Endothelial cell (in vitro differentiated cells): ENCODE measurements at regions not wholly inside any gene's neighbourhood (a gene's known extent, or its start where the extent isn't known, plus 50 kb on each side); places are given as distances from the start of the nearest gene placed in this dataset.

Experiments used
- DNase-seq: peaks from one replicate; pipeline ENCODE4 v3.0.0; 2021; ENCODE audit warnings: low spot score
- H3K27ac Mint-ChIP-seq: one replicate; pipeline ENCODE4 v1.8.0; 2021; ENCODE audit warnings: mixed read lengths, inconsistent platforms; ENCODE audit not compliant: unreplicated experiment
- H3K27me3 Mint-ChIP-seq: one replicate; pipeline ENCODE4 v1.8.0; 2021; ENCODE audit warnings: mild to moderate bottlenecking, moderate library complexity, mixed read lengths, inconsistent platforms; ENCODE audit not compliant: unreplicated experiment
- H3K36me3 Mint-ChIP-seq: one replicate; pipeline ENCODE4 v1.8.0; 2021; ENCODE audit warnings: mild to moderate bottlenecking, low read depth, mixed read lengths, inconsistent platforms; ENCODE audit not compliant: unreplicated experiment
- H3K4me1 Mint-ChIP-seq: one replicate; pipeline ENCODE4 v1.8.0; 2021; ENCODE audit warnings: mild to moderate bottlenecking, mixed read lengths, inconsistent platforms; ENCODE audit not compliant: unreplicated experiment
- H3K4me3 Mint-ChIP-seq: one replicate; pipeline ENCODE4 v1.8.0; 2021; ENCODE audit warnings: mild to moderate bottlenecking, mixed read lengths, inconsistent platforms; ENCODE audit not compliant: unreplicated experiment
- H3K9me3 Mint-ChIP-seq: one replicate; pipeline ENCODE4 v1.8.0; 2021; ENCODE audit warnings: mixed read lengths, inconsistent platforms; ENCODE audit not compliant: unreplicated experiment
- TF ChIP-seq, protein P1 (sequence below): fragments of 200-600 bp; sonication (generic); IDR thresholded peaks from one replicate; pipeline ENCODE4 v1.5.0; 2021; ENCODE audit warnings: antibody characterized with exemption; ENCODE audit not compliant: unreplicated experiment

DNA sequence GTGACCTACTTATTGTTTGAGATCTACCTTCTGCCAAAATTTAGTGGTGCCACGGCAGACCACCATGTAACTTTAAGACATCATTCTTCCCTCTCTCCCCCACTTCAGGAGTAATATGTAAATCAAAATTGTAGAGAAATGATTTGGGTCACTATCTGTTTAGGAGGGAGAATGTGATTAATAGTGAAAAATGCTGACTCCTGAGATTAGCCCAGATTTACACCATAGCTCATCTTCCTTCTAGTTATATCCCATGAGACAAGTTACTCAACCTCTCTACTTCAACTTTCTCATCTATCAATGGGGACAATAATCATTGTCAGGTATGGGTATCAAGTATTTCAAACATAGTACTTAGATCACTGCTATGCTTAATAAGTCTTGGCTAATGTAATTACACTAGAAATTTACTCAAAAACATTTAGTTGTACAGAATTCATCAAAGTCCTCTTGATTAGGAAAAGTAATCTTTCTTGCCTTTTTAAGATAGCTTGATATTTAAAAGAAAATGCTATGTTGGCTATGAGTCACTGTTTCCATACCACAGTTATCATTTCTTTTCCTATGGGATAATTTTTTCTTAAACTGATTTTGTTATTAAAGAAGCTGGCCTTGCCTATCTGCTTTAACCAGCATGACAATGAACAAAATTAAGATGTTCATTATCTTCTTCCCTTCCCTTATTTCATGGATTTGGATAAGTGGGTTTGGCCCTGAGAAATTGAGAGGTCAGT lies 1038.9 kb upstream of the ZEB2 start:
- Mint-ChIP-seq H3K4me1 (peaks cover 7% of the 10 kb centered on the region), H3K36me3 (no peaks in the 10 kb centered on the region), H3K4me3 (no peak overlapping the region), H3K9me3 (no peaks in the 10 kb centered on the region), H3K27ac (no peak overlapping the region), H3K27me3 (no peaks in the 10 kb centered on the region)
- TF ChIP-seq, protein P1, sequence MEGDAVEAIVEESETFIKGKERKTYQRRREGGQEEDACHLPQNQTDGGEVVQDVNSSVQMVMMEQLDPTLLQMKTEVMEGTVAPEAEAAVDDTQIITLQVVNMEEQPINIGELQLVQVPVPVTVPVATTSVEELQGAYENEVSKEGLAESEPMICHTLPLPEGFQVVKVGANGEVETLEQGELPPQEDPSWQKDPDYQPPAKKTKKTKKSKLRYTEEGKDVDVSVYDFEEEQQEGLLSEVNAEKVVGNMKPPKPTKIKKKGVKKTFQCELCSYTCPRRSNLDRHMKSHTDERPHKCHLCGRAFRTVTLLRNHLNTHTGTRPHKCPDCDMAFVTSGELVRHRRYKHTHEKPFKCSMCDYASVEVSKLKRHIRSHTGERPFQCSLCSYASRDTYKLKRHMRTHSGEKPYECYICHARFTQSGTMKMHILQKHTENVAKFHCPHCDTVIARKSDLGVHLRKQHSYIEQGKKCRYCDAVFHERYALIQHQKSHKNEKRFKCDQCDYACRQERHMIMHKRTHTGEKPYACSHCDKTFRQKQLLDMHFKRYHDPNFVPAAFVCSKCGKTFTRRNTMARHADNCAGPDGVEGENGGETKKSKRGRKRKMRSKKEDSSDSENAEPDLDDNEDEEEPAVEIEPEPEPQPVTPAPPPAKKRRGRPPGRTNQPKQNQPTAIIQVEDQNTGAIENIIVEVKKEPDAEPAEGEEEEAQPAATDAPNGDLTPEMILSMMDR = no peak
- no peak for DNase-seq

DNA sequence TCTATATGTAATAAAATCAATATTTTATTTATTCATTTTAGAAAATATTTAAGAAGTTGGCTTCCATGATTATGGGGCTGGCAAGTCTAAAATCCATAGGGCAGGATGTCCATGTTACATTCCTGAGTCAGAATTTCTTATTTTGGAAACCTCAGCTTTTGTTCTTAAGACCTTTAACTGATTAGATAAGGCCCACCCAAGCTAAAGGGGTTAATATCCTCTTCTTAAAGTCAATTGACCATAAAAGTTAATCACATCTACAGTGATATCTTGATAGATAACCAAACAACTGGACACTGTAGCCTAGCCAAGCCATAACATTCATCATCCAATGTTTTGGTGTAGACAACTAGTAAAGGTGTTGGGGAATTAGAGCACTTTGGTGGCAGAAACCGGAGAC lies 1035.4 kb upstream of the ZEB2 start:
- no peaks in the 10 kb centered on the region for H3K9me3 Mint-ChIP-seq
- TF ChIP-seq, protein P1 = no peak
- H3K27me3 Mint-ChIP-seq = no peaks in the 10 kb centered on the region
- no peaks in the 10 kb centered on the region for H3K36me3 Mint-ChIP-seq
- no peak overlapping the region for H3K4me3 Mint-ChIP-seq
- peaks cover 7% of the 10 kb centered on the region for H3K4me1 Mint-ChIP-seq
- no peak for DNase-seq
- H3K27ac Mint-ChIP-seq = no peak overlapping the region

DNA sequence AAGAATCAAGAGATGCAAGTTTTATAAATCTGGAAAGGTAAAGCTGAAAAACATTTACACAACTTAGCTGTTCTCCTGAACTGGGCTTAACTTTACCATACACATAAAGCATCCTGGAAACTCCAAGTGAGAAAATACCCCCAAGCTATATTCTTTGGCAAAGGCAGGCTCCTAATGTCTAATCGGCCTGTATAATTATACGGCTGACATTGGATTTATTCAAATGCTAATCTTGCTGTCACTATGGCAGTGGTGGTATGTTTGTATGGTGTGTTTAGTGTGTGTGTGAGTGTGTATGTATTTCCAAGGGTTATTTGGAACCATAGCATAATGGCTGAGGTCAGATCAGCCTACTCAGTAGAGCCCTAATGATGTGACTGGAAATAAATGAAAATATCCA lies 1031.8 kb upstream of the ZEB2 start:
- H3K4me1 Mint-ChIP-seq = peaks cover 18% of the 10 kb centered on the region
- no peaks in the 10 kb centered on the region for H3K9me3 Mint-ChIP-seq

DNA sequence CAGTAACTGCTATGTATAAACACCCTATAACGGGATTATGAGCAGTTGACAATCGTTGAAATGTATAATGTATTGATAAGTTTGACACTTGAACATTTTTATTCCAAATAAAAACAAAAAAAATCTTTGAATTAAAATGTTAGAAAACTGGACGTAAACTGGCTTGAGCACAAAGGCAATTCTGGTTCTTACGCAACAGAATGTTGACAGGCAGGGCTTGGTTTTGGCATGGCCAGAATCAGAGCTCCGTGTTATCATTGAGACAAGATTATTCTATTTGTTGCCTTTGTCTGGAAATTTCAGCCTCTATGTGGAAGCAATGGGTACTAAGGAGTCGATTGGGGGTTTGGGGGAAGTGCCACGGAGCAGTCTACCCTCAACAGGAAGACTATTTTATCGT lies 1028.6 kb upstream of the ZEB2 start:
- H3K36me3 Mint-ChIP-seq = no peaks in the 10 kb centered on the region
- TF ChIP-seq, protein P1 = no peak
- no peak overlapping the region for H3K4me3 Mint-ChIP-seq
- no peak overlapping the region for H3K27ac Mint-ChIP-seq
- no peak for DNase-seq
- no peaks in the 10 kb centered on the region for H3K27me3 Mint-ChIP-seq
- no peaks in the 10 kb centered on the region for H3K9me3 Mint-ChIP-seq
- peaks cover 15% of the 10 kb centered on the region for H3K4me1 Mint-ChIP-seq

More for the DNA sequence above, 1031.8 kb upstream of the ZEB2 start:
- no peak overlapping the region for H3K4me3 Mint-ChIP-seq
- DNase-seq = no peak
- no peaks in the 10 kb centered on the region for H3K36me3 Mint-ChIP-seq
- TF ChIP-seq, protein P1 = no peak
- H3K27me3 Mint-ChIP-seq = no peaks in the 10 kb centered on the region
- no peak overlapping the region for H3K27ac Mint-ChIP-seq

DNA sequence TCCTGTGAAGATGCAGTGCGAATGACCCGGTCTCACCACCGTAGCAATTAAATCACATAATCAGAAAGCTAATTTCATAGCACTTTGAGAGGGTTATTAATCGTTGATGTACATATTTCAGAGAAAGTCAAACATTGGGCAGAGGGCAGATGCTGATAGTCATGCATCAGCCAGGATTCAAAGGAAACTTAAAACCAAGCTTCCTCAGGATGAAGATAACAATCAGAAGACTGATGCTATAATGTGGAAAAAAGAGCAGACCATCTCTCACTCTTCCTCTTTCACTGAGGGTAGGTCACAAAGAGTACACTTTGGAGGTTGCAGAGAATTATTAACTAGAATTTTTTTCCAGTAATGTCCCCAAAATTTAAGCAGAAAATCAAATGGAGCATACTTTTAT lies 1027.7 kb upstream of the ZEB2 start:
- TF ChIP-seq, protein P1 = no peak
- H3K4me1 Mint-ChIP-seq = peaks cover 12% of the 10 kb centered on the region
- H3K27me3 Mint-ChIP-seq = no peaks in the 10 kb centered on the region
- no peaks in the 10 kb centered on the region for H3K36me3 Mint-ChIP-seq
- no peaks in the 10 kb centered on the region for H3K9me3 Mint-ChIP-seq
- no peak for DNase-seq
- H3K4me3 Mint-ChIP-seq = no peak overlapping the region
- no peak overlapping the region for H3K27ac Mint-ChIP-seq
